SK-MEL-5 (cell line): ENCODE measurements at regions not wholly inside any gene's neighbourhood (a gene's known extent, or its start where the extent isn't known, plus 50 kb on each side); places are given as distances from the start of the nearest gene placed in this dataset.

Source experiments
- DNase-seq: peaks from one replicate; pipeline ENCODE4 v3.0.0-alpha.2; 2016; ENCODE audit warnings: low read depth, low spot score
- in situ Hi-C: cut with HindIII; loops from 2 replicates; pipeline ENCODE4 v1.10.0; 2016; ENCODE audit warnings: low sequenced_read_pairs, high pct_unique_total_duplicates, low pct_unique_long_range_greater_than_20kb

GRCh38 chr2:217703102-217703501 is 299.7 kb downstream of the TNS1 start:
- no peak for DNase-seq
- in situ Hi-C loops: no loop called here

- no peak for DNase-seq
- in situ Hi-C loops: no loop called here
Measured at GRCh38 chr2:217701622-217702021, 301.2 kb downstream of the TNS1 start.

GRCh38 chr2:217698691-217699090 is 304.1 kb downstream of the TNS1 start:
- DNase-seq: no peak
- in situ Hi-C loops: no loop called here

- peak; percentile 42 for DNase-seq
- in situ Hi-C loops: no loop called here
Measured at GRCh38 chr2:217695033-217695520, 307.7 kb downstream of the TNS1 start.

GRCh38 chr2:217694291-217694690 is 308.5 kb downstream of the TNS1 start:
- in situ Hi-C loops: no loop called here

GRCh38 chr2:217693363-217693762 is 309.4 kb downstream of the TNS1 start:
- in situ Hi-C loops: no loop called here
- no peak for DNase-seq

More at GRCh38 chr2:217694291-217694690, 308.5 kb downstream of the TNS1 start:
- no peak for DNase-seq

- in situ Hi-C loops: no loop called here
- DNase-seq: no peak
Measured at GRCh38 chr2:217691920-217692666, 310.7 kb downstream of the TNS1 start.

- DNase-seq: no peak
- in situ Hi-C loops: no loop called here
Measured at GRCh38 chr2:217691516-217691915, 311.3 kb downstream of the TNS1 start.

- in situ Hi-C loops: no loop called here
- DNase-seq: no peak
Measured at GRCh38 chr2:217689053-217689452, 313.7 kb downstream of the TNS1 start.

- no peak for DNase-seq
Measured at GRCh38 chr2:217688494-217688893, 314.3 kb downstream of the TNS1 start.

GRCh38 chr2:217687771-217688170 is 315.0 kb downstream of the TNS1 start:
- in situ Hi-C loops: no loop called here
- DNase-seq: no peak

More at GRCh38 chr2:217688494-217688893, 314.3 kb downstream of the TNS1 start:
- in situ Hi-C loops: no loop called here

GRCh38 chr2:217685255-217685605 is 317.6 kb downstream of the TNS1 start:
- in situ Hi-C loops: no loop called here
- DNase-seq: peak; percentile 24

GRCh38 chr2:217684431-217685254 is 318.2 kb downstream of the TNS1 start:
- in situ Hi-C loops: no loop called here
- DNase-seq: no peak

- DNase-seq: no peak
- in situ Hi-C loops: no loop called here
Measured at GRCh38 chr2:217683106-217683870, 319.5 kb downstream of the TNS1 start.

GRCh38 chr2:217681791-217682190 is 321.0 kb downstream of the TNS1 start:
- DNase-seq: no peak

GRCh38 chr2:217680381-217680780 is 322.4 kb downstream of the TNS1 start:
- in situ Hi-C loops: no loop called here
- no peak for DNase-seq

More at GRCh38 chr2:217681791-217682190, 321.0 kb downstream of the TNS1 start:
- in situ Hi-C loops: no loop called here

- no peak for DNase-seq
- in situ Hi-C loops: no loop called here
Measured at GRCh38 chr2:217673627-217674026, 329.2 kb downstream of the TNS1 start.

- DNase-seq: no peak
- in situ Hi-C loops: no loop called here
Measured at GRCh38 chr2:217672472-217672871, 330.3 kb downstream of the TNS1 start.
